ENCODE measurements at regions not wholly inside any gene's neighbourhood (a gene's known extent, or its start where the extent isn't known, plus 50 kb on each side); places are given as distances from the start of the nearest gene placed in this dataset.

DNA sequence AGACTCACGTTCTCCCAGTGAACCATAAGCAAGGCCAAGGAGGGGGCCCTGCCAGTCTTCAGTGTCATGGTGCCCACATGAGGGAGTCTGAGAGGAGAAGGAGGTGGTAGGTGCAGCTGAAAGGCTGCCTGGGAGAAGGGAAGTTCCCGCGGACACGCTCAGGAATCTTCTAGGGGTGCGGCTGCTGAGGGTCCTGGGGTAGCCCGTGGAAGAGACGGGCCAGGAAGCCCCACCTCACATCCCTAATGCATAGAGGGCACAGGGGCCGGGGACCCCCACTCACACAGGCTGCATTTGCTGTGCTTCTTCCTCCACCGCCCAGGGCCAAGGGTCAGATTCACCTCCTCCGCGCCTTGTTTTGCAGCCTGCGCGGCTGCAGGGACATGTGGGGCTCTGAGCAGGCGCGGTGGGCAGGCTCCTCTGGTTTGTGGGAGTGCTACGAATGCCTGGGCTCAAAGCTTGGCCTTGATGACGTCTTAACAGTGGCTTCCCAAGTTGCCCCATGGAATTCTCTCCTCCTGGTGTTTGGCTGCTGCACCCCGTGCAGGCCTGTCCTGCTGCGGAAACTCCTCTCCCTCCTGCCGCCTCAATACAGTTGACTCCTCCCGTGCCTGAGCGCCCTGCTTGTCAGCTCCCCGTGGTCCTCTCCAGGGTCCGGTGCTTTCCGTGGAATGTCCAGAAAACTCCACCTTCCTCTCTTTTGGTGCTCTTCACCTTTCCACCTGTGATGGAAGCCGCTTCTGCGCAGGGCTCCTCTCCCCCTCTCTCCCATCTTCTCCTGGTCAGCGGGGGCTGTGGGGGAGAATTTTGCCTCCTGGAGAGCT, 95.7 kb downstream of the VAPA start:
- ATAC-seq = no peak
- DNase-seq = no peak
- H3K27me3 Mint-ChIP-seq = peaks cover 7% of the 10 kb centered on the region
- no peak overlapping the region for H3K27ac Mint-ChIP-seq
- no peak overlapping the region for H3K4me3 Mint-ChIP-seq
- no peaks in the 10 kb centered on the region for H3K9me3 Mint-ChIP-seq
- H3K4me1 Mint-ChIP-seq = no peaks in the 10 kb centered on the region

GRCh38 chr18:10010611-10011015, 96.8 kb downstream of the VAPA start:
- Mint-ChIP-seq H3K27me3 (peaks cover 7% of the 10 kb centered on the region), H3K4me3 (no peak overlapping the region)
- ATAC-seq = no peak

GRCh38 chr18:10011061-10011460, 97.2 kb downstream of the VAPA start:
- Mint-ChIP-seq H3K9me3 (no peaks in the 10 kb centered on the region), H3K27ac (no peak overlapping the region), H3K27me3 (peaks cover 7% of the 10 kb centered on the region), H3K4me1 (peaks cover 2% of the 10 kb centered on the region), H3K4me3 (no peak overlapping the region)
- ATAC-seq (no peak), DNase-seq (no peak)

More at GRCh38 chr18:10010611-10011015, 96.8 kb downstream of the VAPA start:
- Mint-ChIP-seq H3K4me1 (no peaks in the 10 kb centered on the region), H3K9me3 (no peaks in the 10 kb centered on the region), H3K27ac (no peak overlapping the region)
- no peak for DNase-seq

GRCh38 chr18:10011751-10012150, 97.9 kb downstream of the VAPA start:
- ATAC-seq = no peak
- Mint-ChIP-seq H3K9me3 (no peaks in the 10 kb centered on the region), H3K4me1 (peaks cover 9% of the 10 kb centered on the region), H3K27me3 (peaks cover 7% of the 10 kb centered on the region), H3K4me3 (no peak overlapping the region), H3K27ac (no peak overlapping the region)
- no peak for DNase-seq

- no peak for ATAC-seq
- no peak for DNase-seq
- Mint-ChIP-seq H3K4me1 (peaks cover 9% of the 10 kb centered on the region), H3K27me3 (peaks cover 13% of the 10 kb centered on the region), H3K27ac (no peak overlapping the region), H3K4me3 (no peak overlapping the region), H3K9me3 (no peaks in the 10 kb centered on the region)
Measured at GRCh38 chr18:10012526-10012925, 98.7 kb downstream of the VAPA start.

- ATAC-seq = no peak
- DNase-seq = no peak
- Mint-ChIP-seq H3K4me1 (peaks cover 9% of the 10 kb centered on the region), H3K27me3 (peaks cover 14% of the 10 kb centered on the region), H3K27ac (no peak overlapping the region), H3K9me3 (no peaks in the 10 kb centered on the region), H3K4me3 (no peak overlapping the region)
Measured at GRCh38 chr18:10013621-10014543, 100.1 kb downstream of the VAPA start.

GRCh38 chr18:10015288-10015701, 101.5 kb downstream of the VAPA start:
- Mint-ChIP-seq H3K27me3 (peaks cover 7% of the 10 kb centered on the region), H3K4me3 (no peak overlapping the region), H3K9me3 (no peaks in the 10 kb centered on the region), H3K4me1 (peaks cover 9% of the 10 kb centered on the region), H3K27ac (no peak overlapping the region)
- DNase-seq (no peak), ATAC-seq (no peak)

DNA sequence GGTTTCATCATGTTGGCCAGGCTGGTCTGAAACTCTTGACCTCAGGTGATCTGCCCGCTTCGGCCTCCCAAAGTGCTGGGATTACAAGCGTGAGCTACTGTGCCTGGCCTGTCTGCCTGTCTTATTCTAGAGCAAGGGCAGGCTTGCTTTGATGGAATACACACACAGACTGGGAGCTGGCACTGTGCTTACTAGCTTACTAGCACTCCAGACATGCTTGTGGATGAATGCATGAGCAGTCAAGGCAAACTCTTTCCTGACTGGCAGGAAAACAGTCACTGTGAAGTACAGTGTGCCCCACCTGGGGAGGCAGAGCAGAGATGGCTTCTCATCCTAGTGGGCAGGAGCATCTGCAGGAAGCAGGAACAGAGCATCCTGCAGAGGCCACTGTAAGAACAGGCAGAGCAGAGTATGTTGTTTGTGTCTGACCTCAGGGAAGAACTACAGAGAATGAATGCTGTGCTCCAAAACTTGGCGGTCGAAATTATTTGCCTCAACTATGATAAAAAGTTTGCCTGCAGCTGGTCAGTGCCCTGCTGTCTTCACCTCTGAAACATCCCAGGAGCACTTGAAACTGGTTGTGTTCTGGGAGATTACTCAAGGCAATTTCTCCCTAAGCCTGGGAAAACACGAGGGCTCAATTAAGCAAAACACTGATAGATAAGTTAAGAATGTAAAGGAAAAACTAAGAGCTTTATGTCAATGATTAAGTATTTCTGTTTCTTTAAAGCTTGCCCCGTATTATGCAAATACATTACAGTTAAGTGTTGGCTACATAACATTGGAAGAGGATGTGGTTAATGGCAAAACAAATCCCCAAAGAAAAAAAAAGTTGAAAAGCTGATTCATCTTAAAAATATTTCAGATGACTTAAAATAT, 102.4 kb downstream of the VAPA start:
- ATAC-seq (no peak), DNase-seq (no peak)
- Mint-ChIP-seq H3K9me3 (no peaks in the 10 kb centered on the region), H3K27ac (peak overlapping the region; percentile 37 to 49), H3K4me3 (no peak overlapping the region), H3K27me3 (peaks cover 7% of the 10 kb centered on the region), H3K4me1 (peaks cover 9% of the 10 kb centered on the region)

DNA sequence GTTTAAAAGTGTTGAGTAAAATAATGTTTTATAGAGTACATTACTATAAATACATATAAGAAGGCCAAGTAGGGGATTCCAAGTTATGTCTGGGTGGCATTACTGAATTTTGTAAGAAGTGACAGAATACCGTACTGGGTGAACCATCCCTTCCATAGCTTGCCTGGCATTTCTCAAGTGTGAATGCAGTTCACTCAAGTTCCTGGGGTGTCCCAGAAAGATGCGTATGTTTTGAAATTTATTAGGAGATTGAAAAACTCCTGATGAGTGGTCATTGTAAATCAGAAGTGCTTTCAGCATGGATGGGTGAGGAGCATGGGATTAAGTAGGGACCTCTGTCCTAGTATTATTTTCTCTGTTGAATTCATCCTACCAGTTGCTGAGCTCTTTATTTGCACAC, 103.2 kb downstream of the VAPA start:
- H3K4me1 Mint-ChIP-seq = peaks cover 9% of the 10 kb centered on the region

GRCh38 chr18:10018289-10018688, 104.5 kb downstream of the VAPA start:
- no peaks in the 10 kb centered on the region for H3K9me3 Mint-ChIP-seq
- H3K4me1 Mint-ChIP-seq = peaks cover 9% of the 10 kb centered on the region
- H3K27me3 Mint-ChIP-seq = peaks cover 7% of the 10 kb centered on the region
- H3K4me3 Mint-ChIP-seq = no peak overlapping the region
- no peak for ATAC-seq
- no peak for DNase-seq
- no peak overlapping the region for H3K27ac Mint-ChIP-seq

More for the DNA sequence above, 103.2 kb downstream of the VAPA start:
- Mint-ChIP-seq H3K9me3 (no peaks in the 10 kb centered on the region), H3K4me3 (no peak overlapping the region), H3K27ac (no peak overlapping the region), H3K27me3 (peaks cover 7% of the 10 kb centered on the region)
- ATAC-seq (no peak), DNase-seq (no peak)

DNA sequence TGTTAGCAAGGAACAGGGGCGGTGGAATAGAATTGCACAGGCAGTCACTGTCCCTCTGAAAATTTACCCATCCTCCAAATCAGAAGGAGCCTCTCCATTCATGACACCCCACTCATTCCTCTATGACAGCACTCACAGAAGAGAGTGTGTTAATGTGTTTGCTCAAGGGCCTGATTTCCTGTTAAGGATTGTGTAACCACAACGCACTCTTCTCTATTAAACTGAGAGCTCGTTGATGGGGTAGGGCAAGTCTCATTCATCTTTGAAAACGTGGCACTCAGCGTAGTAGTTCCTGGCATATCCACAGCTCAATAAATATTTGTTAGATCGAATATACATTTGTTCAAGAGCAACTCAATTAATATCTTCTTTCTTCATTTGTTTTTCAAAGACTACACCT, 106.4 kb downstream of the VAPA start:
- no peak overlapping the region for H3K27ac Mint-ChIP-seq
- H3K4me3 Mint-ChIP-seq = no peak overlapping the region
- peaks cover 9% of the 10 kb centered on the region for H3K4me1 Mint-ChIP-seq
- no peak for ATAC-seq
- DNase-seq = no peak
- H3K27me3 Mint-ChIP-seq = peaks cover 7% of the 10 kb centered on the region
- H3K9me3 Mint-ChIP-seq = no peaks in the 10 kb centered on the region

- Mint-ChIP-seq H3K4me1 (no peaks in the 10 kb centered on the region), H3K27me3 (peaks cover 2% of the 10 kb centered on the region), H3K4me3 (no peak overlapping the region), H3K9me3 (no peaks in the 10 kb centered on the region), H3K27ac (no peak overlapping the region)
- DNase-seq (no peak), ATAC-seq (no peak)
Measured at GRCh38 chr18:10022365-10022764, 108.5 kb downstream of the VAPA start.

- no peaks in the 10 kb centered on the region for H3K4me1 Mint-ChIP-seq
- DNase-seq = no peak
- no peak overlapping the region for H3K27ac Mint-ChIP-seq
- no peaks in the 10 kb centered on the region for H3K9me3 Mint-ChIP-seq
- no peak overlapping the region for H3K4me3 Mint-ChIP-seq
- ATAC-seq = no peak
- no peaks in the 10 kb centered on the region for H3K27me3 Mint-ChIP-seq
Measured at GRCh38 chr18:10023853-10024570, 110.2 kb downstream of the VAPA start.

DNA sequence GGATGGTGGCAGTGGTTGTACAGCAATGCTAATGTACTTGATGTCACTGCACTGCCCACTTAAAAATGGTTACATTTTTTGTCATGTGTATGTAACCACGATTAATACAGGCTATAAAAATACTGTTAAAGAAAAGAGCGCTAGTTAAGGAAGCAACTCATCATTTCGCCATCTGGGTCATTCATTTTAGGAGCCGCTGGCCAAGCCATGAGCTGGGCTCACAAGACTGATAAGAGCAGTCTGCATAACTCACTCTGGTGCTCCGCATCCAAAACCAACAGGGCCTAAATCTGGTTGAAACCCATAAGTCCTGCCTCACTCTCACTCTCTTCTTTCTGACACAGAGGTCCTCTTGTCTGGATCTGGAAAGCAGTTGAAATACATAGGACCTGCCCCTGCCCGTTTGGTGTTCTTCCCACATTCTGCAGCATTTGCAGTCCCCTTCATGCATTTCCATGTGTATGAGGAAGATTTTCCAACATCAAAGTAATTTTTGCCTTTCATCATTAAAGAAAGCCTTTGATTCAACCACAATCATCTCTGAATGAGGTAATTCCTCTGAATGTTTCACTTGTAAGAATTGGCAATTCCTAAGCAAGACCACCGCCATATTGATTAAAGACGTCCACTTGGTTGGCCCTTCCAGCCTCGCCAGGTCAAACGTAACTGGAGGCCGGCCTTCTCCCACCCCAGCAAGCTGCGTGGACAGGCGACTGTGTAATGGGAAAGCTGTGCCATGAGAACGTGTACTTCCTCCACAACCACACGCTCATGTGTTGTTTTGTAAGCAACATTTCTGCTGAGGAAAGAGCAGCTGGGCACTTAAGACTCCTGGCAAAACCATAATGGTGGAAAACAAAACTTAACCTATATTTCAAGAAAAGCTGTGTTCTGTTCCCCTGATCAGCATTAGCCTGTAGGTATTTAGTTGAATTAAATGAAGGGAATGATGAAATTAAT, 112.2 kb downstream of the VAPA start:
- H3K27me3 Mint-ChIP-seq = no peaks in the 10 kb centered on the region

More for the DNA sequence above, 112.2 kb downstream of the VAPA start:
- H3K9me3 Mint-ChIP-seq = no peaks in the 10 kb centered on the region
- H3K4me3 Mint-ChIP-seq = no peak overlapping the region
- no peak overlapping the region for H3K27ac Mint-ChIP-seq
- no peak for ATAC-seq
- no peak for DNase-seq
- H3K4me1 Mint-ChIP-seq = no peaks in the 10 kb centered on the region

All from stimulated activated naive CD8-positive, alpha-beta T cell treated with anti-CD3 and anti-CD28 coated beads, Interleukin-15, amount 100 ng/mL, for 72 hours (primary cell).